ENCODE measurements at regions not wholly inside any gene's neighbourhood (a gene's known extent, or its start where the extent isn't known, plus 50 kb on each side); places are given as distances from the start of the nearest gene placed in this dataset.

DNA sequence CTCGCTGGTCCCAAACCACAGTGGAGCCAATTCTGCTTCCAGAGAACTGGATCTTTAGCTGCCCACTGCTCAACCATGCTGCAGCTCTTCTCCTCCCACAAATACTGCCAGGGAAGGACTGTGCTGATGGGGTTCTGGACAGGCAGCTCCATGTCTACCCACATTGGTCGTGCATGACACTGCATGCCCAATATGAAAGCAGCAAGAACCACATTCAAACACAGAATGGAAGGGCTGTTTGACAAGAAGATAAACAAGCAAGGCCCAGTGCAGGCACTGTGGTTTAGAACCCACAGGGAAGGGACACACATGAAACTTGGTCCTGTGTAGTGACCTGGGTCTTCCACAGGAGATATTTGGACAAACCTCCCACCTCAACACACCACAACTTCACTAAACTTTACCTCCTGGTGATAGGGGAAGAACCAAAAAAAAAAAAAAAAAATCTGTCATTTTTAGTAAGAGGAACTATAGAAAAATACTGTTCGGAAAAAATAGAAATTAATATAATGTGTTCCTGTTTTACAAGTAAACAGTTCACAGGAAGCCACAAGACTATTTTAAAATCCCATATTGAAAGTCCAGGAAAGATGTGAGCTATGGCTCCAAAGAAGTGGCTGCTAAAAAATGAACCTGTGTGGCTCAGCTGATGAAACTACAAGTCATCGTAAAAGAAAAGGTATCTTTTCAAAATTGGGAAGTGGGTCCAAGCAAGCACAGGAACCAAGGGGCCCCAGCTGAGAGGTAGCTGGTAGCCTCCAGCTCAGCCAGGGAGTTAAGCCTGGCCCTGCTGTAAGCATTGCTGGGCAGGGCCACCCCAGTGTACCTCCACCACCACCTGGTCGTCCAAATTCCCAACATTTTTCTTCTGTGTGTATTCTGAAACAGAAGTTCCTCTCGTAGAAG lies 77.7 kb upstream of the ACAN start:
- TF ChIP-seq EZH2 (IDR thresholded peaks at IDR 0.05; ENCODE audit: low read depth, unreplicated experiment) (no peak), CTCF (conservative IDR thresholded peaks at IDR 0.05; ENCODE audit: low read depth in 2 of 2) (no peak), POLR2AphosphoS5 (IDR thresholded peaks at IDR 0.05; ENCODE audit: low read depth) (no peak), REST (IDR thresholded peaks at IDR 0.05; ENCODE audit: unreplicated experiment) (no peak), EZH2phosphoT487 (IDR thresholded peaks at IDR 0.05; ENCODE audit: unreplicated experiment) (no peak), ZNF331 (CRISPR knock-in tag; IDR thresholded peaks at IDR 0.05; ENCODE audit: low read depth) (no peak), STAT1 (IDR thresholded peaks at IDR 0.05; ENCODE audit: unreplicated experiment) (no peak), JUNB (IDR thresholded peaks at IDR 0.05; ENCODE audit: unreplicated experiment) (no peak)

Measured in GM23338 (cell line).